Transverse colon (tissue), 4 donors: ENCODE measurements at regions not wholly inside any gene's neighbourhood (a gene's known extent, or its start where the extent isn't known, plus 50 kb on each side); places are given as distances from the start of the nearest gene placed in this dataset.

ENCODE experiments used
- DNase-seq: peaks from one replicate; pipeline ENCODE4 v3.0.0-alpha.2; 2019
- H3K27ac ChIP-seq, 4 donors: fragments of 200-600 bp; sonication (generic); 2 replicates each; pipeline ENCODE4 v1.5.1; 2016 to 2018; ENCODE audit warnings: inconsistent platforms in 4 of 4
- H3K27me3 ChIP-seq: fragments of 200-600 bp; sonication (generic); 2 replicates; pipeline ENCODE4 v1.5.1; 2017; ENCODE audit warnings: inconsistent platforms
- H3K36me3 ChIP-seq, 4 donors: fragments of 200-600 bp; sonication (generic); 2 replicates each; pipeline ENCODE4 v1.5.1; 2017 to 2019; ENCODE audit warnings: inconsistent platforms in 4 of 4
- H3K4me1 ChIP-seq, 4 donors: fragments of 200-600 bp; sonication (generic); 2 replicates each; pipeline ENCODE4 v1.5.1; 2017 to 2020; ENCODE audit warnings: inconsistent platforms in 4 of 4
- H3K4me3 ChIP-seq, 4 donors: fragments of 200-600 bp; sonication (generic); 1 replicate in 1 of 4; 2 replicates in 3 of 4; pipeline versions ENCODE4 v1.5.1 to v1.6.1; 2017 to 2019; ENCODE audit warnings: inconsistent platforms in 4 of 4
- H3K9me3 ChIP-seq, 2 donors: fragments of 200-600 bp; sonication (generic); 2 replicates each; pipeline ENCODE4 v1.5.1; 2017 to 2019; ENCODE audit warnings: inconsistent platforms in 2 of 2
- EP300 ChIP-seq: sonication (generic); formaldehyde crosslinking; IDR thresholded peaks from one replicate; pipeline ENCODE4 v1.6.1; 2017; ENCODE audit warnings: antibody characterized with exemption, low read depth
- POLR2A ChIP-seq: fragments of 450-650 bp; IDR thresholded peaks from one replicate; pipeline ENCODE4 v1.6.1; 2016; ENCODE audit warnings: antibody characterized with exemption, mild to moderate bottlenecking, moderate library complexity
- POLR2AphosphoS5 ChIP-seq, 3 donors: sonication (generic); formaldehyde crosslinking; IDR thresholded peaks; one replicate each; pipeline ENCODE4 v1.6.1; 2016; ENCODE audit warnings: antibody characterized with exemption in 3 of 3
- WGBS, 2 donors: methylation state at CpG; one replicate each; pipeline ENCODE4 v1.1.5; 2018; ENCODE audit warnings: low coverage in 1 of 2; 5-methylcytosine and 5-hydroxymethylcytosine counted together
- in situ Hi-C, 4 donors: fragments of 200-750 bp; cut with MboI; loops; one replicate each; pipeline versions ENCODE4 v1.15.0 to v1.15.1; 2017; ENCODE audit warnings: low sequenced_read_pairs in 3 of 4, low pct_ligation_motif_present in 1 of 4, low pct_unique_long_range_greater_than_20kb in 1 of 4
- intact Hi-C: fragments of 100-400 bp; cut with DNase I; formaldehyde crosslinking; loops from one replicate; pipeline ENCODE4 v1.15.1; 2023; ENCODE audit warnings: low total_unique reads
- TF ChIP-seq, protein P1 (sequence below), 5 experiments: fragments of 200-600 bp in 3 of 5; fragments of 450-650 bp in 2 of 5; sonication (generic) in 3 of 5; IDR thresholded peaks; 1 replicate in 2 of 5; 2 replicates in 3 of 5; pipeline ENCODE4 v1.5.1; 2016 to 2017; ENCODE audit warnings: antibody characterized with exemption in 5 of 5, inconsistent platforms in 3 of 5, mild to moderate bottlenecking in 2 of 5, moderate library complexity in 1 of 5

DNA sequence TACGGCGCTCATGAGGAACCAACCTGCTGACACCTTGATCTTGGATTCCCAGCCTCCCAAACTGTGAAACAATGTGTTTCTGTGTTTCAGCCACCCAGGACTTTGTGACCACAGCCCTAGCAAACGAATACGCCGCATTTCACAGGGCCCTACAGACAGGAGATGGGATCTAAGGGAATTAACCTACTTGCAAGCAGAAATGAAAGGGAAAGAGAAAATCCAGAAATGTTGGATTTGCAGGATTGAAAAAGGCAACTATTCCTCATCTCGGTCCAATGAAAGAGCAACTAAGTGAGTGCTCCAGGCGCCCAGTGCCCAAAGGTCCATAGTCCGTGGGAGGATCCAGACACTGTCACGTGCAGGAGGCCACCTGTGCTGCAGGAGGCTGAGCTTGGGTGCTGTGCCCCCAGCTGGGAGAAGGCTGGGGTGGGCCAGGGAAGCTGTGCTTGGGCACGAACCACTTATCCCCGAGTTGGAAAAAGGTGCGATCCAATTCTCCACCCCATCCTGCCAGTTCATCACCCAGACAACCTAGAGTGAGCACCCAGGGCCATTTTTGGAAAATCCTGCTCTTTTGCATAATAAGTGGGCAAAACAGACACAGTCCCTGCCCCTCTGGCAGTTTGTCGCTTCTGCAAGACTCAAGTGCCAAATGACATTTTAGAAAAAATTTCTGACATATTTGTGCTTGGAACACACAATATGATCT is 177.9 kb downstream of the C9orf50 start:
- TF ChIP-seq EP300 (no peak), POLR2AphosphoS5 (IDR thresholded peaks at IDR 0.05) (peak in 1 of 3 donors; percentile 21)
- intact Hi-C loops (no loop called here), in situ Hi-C loops (no loop called here)
- no peaks in the 10 kb centered on the region for H3K9me3 ChIP-seq
- peak overlapping the region in 3 of 4 donors; percentile 14 to 40 (median 17) for H3K27ac ChIP-seq
- peaks cover 7 to 23% (median 11%) of the 10 kb centered on the region in 4 donors for H3K4me1 ChIP-seq
- peaks cover 14% of the 10 kb centered on the region for H3K27me3 ChIP-seq
- WGBS, 2 donors = 40 to 50% methylated on average over 13 of the region's 13 CpGs
- no peaks in the 10 kb centered on the region for H3K36me3 ChIP-seq
- no peak overlapping the region for H3K4me3 ChIP-seq
- peak; percentile 73 for DNase-seq

DNA sequence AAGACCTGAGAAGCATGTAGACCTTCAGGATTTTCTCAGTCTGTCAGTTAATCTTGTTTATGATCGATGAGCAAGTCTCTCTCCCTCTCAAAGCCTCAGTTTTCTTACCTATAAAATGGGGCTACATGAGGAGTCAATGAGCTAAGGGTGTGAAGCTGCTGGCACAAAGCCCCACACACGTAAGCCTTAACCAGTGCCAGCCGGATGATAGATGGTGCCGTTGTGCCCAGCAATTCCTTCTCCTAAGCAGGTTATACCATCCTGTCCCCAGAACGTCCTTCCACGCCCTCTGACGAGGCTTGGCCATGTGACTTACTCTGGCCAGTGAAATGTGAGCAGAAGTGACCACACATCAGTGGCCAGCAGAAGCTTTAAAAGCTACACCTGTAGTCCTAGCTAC is 179.0 kb downstream of the C9orf50 start:
- DNase-seq = peak; percentile 43
- WGBS, 2 donors = 50% methylated on average over 7 of the region's 7 CpGs; no CpG with 5 or more reads in 1 of the 2 donors
- intact Hi-C loops = no loop called here

DNA sequence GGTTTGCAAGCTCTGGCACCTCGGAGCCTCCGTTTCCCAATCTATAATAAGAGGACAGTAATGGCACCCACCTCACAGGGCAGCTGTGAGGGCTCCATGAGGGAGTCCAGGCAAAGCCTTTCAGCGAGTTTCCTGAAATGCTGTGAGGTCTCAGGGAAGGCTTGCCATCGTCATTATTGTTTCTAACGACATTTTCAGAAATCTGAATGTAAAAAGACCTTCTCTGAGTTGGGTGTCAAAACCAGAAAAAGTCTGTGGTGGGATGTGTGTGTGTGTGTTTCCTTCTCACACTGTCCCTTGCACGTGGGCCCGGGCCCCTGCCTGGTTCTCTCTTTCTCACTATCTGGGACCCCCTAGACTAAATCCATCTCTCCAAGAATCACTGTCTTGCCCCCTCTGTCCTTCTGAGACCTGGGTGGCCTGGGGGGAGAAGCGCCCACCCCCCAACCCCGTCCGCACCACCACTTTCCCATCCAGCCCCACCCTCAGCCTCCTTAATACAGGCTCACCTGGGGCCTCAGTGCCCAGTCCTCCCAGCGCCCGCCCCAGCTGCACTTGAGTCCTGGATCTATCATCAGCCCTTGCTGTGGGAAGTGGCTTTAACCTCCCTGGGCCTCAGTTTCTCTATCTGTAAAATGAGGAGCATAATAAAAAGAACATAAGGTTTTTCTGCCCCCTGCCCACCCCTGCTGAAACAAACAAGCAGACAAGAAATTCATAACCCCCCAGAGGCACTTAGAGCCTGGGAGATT is 180.3 kb downstream of the C9orf50 start:
- no peaks in the 10 kb centered on the region for H3K36me3 ChIP-seq
- intact Hi-C loops (no loop called here), in situ Hi-C loops (no loop called here)
- H3K4me3 ChIP-seq = no peak overlapping the region
- no peaks in the 10 kb centered on the region for H3K9me3 ChIP-seq
- H3K4me1 ChIP-seq = peaks cover 8 to 40% (median 23%) of the 10 kb centered on the region in 4 donors
- WGBS, 2 donors = 60 to 73% methylated on average over 2 to 12 of the region's 12 CpGs
- TF ChIP-seq POLR2A (no peak), POLR2AphosphoS5 (IDR thresholded peaks at IDR 0.05) (no peak)
- TF ChIP-seq, protein P1, sequence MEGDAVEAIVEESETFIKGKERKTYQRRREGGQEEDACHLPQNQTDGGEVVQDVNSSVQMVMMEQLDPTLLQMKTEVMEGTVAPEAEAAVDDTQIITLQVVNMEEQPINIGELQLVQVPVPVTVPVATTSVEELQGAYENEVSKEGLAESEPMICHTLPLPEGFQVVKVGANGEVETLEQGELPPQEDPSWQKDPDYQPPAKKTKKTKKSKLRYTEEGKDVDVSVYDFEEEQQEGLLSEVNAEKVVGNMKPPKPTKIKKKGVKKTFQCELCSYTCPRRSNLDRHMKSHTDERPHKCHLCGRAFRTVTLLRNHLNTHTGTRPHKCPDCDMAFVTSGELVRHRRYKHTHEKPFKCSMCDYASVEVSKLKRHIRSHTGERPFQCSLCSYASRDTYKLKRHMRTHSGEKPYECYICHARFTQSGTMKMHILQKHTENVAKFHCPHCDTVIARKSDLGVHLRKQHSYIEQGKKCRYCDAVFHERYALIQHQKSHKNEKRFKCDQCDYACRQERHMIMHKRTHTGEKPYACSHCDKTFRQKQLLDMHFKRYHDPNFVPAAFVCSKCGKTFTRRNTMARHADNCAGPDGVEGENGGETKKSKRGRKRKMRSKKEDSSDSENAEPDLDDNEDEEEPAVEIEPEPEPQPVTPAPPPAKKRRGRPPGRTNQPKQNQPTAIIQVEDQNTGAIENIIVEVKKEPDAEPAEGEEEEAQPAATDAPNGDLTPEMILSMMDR (IDR thresholded peaks at IDR 0.05) = no peak
- no peak for DNase-seq
- H3K27ac ChIP-seq = no peak overlapping the region
- peaks cover 38% of the 10 kb centered on the region for H3K27me3 ChIP-seq

More for the DNA sequence above, 179.0 kb downstream of the C9orf50 start:
- in situ Hi-C loops = no loop called here
- H3K9me3 ChIP-seq = no peaks in the 10 kb centered on the region
- no peak overlapping the region for H3K4me3 ChIP-seq
- H3K27ac ChIP-seq = no peak overlapping the region
- TF ChIP-seq POLR2A (no peak), POLR2AphosphoS5 (IDR thresholded peaks at IDR 0.05) (no peak), EP300 (no peak)
- TF ChIP-seq, protein P1 (IDR thresholded peaks at IDR 0.05) = no peak
- H3K4me1 ChIP-seq = peaks cover 8 to 34% (median 20%) of the 10 kb centered on the region in 4 donors
- H3K27me3 ChIP-seq = peaks cover 25% of the 10 kb centered on the region
- no peaks in the 10 kb centered on the region for H3K36me3 ChIP-seq

DNA sequence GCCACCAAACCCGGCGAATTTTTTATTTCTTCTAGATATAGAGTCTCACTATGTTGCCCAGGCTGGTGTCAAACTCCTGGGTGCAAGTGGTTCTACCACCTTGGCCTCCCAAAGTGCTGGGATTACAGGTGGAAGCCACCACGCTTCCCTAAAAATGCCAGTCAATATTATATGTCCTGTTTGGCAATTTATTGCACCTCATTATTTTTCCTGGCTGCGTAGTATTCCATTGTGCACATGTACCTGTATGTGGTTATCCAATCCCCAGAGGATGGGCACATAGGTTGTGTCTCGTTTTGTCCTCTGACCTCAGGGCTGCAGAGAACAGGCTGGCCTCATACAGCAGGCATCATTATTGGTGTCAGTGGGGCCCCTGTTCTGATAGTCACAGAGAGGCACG is 181.7 kb downstream of the C9orf50 start:
- H3K4me3 ChIP-seq = no peak overlapping the region
- no peak for DNase-seq
- peaks cover 8 to 40% (median 23%) of the 10 kb centered on the region in 4 donors for H3K4me1 ChIP-seq
- intact Hi-C loops = no loop called here
- H3K9me3 ChIP-seq = no peaks in the 10 kb centered on the region
- H3K36me3 ChIP-seq = no peaks in the 10 kb centered on the region
- H3K27ac ChIP-seq = no peak overlapping the region
- peaks cover 42% of the 10 kb centered on the region for H3K27me3 ChIP-seq
- 56 to 59% methylated on average over 3 to 6 of the region's 6 CpGs for WGBS, 2 donors
- in situ Hi-C loops = no loop called here
- no peak for TF ChIP-seq EP300

DNA sequence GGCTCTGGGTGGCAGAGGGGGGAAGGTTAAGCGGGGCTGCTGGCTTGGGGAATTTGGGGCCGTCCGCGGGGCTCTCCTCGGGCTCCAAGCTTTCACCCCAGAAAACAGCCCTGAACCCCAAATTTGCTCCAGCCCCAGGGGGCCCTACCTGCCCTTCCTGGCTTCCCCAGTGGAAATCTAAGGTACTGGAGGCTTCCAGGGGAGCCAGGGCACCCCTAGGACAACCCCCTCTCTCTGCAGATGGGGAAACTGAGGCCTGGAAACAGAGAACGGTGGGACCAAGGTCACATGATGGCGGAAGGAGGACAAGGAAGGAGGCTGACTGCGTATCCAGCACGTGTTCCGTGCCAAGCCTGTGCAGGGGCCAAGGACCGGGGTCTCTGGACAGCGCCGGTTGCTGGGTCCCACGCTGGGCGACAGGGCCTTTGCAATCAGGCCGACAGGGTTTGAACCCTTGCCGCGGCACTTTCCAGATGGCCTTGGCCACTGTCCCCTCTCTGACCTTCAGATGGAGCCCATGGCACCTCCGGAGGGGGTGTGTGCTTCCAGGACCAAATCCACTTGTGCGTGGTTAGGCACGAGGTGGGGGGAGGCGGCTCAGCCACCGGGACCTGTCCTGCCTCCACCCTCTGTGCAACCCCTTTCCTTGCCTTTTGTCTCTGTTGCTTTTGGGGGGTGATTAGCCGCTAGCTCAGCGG is 183.1 kb downstream of the C9orf50 start:
- H3K9me3 ChIP-seq = no peaks in the 10 kb centered on the region
- 17 to 23% methylated on average over 7 to 25 of the region's 25 CpGs for WGBS, 2 donors
- DNase-seq = no peak
- H3K4me1 ChIP-seq = peaks cover 0 to 28% (median 17%) of the 10 kb centered on the region in 4 donors
- peak overlapping the region; percentile 56 to 71 (median 64) for H3K27ac ChIP-seq
- intact Hi-C loops (no loop called here), in situ Hi-C loops (no loop called here)
- H3K27me3 ChIP-seq = peaks cover 42% of the 10 kb centered on the region
- H3K36me3 ChIP-seq = no peaks in the 10 kb centered on the region
- TF ChIP-seq, protein P1 (IDR thresholded peaks at IDR 0.05) = no peak
- no peak for TF ChIP-seq POLR2AphosphoS5 (IDR thresholded peaks at IDR 0.05)
- TF ChIP-seq EP300 = no peak
- TF ChIP-seq POLR2A = no peak
- H3K4me3 ChIP-seq = peak overlapping the region; percentile 27 to 59 (median 38)
